Parathyroid adenoma (tissue), 2 donors: ENCODE measurements at regions not wholly inside any gene's neighbourhood (a gene's known extent, or its start where the extent isn't known, plus 50 kb on each side); places are given as distances from the start of the nearest gene placed in this dataset.

Experiments used
- H2AFZ ChIP-seq: fragments of 300-600 bp; sonication (generic); one replicate; pipeline ENCODE4 v1.7.0; 2017; ENCODE audit warnings: antibody characterized with exemption, mild to moderate bottlenecking
- H3K27ac ChIP-seq: fragments of 300-600 bp; sonication (generic); one replicate; pipeline ENCODE4 v1.7.0; 2017
- H3K27me3 ChIP-seq: fragments of 300-600 bp; sonication (generic); one replicate; pipeline ENCODE4 v1.7.0; 2017; ENCODE audit warnings: low read length; ENCODE audit not compliant: control insufficient read depth, insufficient read depth
- H3K36me3 ChIP-seq: fragments of 300-600 bp; sonication (generic); one replicate; pipeline ENCODE4 v1.7.0; 2017; ENCODE audit warnings: low read length; ENCODE audit not compliant: control insufficient read depth, insufficient read depth
- H3K4me1 ChIP-seq: fragments of 300-600 bp; sonication (generic); one replicate; pipeline ENCODE4 v1.7.0; 2017; ENCODE audit warnings: control low read depth
- H3K4me2 ChIP-seq: fragments of 300-600 bp; sonication (generic); one replicate; pipeline ENCODE4 v1.7.0; 2017; ENCODE audit warnings: low read length
- H3K4me3 ChIP-seq: fragments of 300-600 bp; sonication (generic); one replicate; pipeline ENCODE4 v1.7.0; 2017; ENCODE audit warnings: low read depth, low read length
- H3K79me2 ChIP-seq: fragments of 300-600 bp; sonication (generic); one replicate; pipeline ENCODE4 v1.7.0; 2017; ENCODE audit warnings: control low read depth
- H3K9ac ChIP-seq: fragments of 300-600 bp; sonication (generic); one replicate; pipeline ENCODE4 v1.7.0; 2017; ENCODE audit warnings: mild to moderate bottlenecking
- H3K9me3 ChIP-seq: fragments of 300-600 bp; sonication (generic); one replicate; pipeline ENCODE4 v1.7.0; 2017; ENCODE audit warnings: low read length; ENCODE audit not compliant: control insufficient read depth
- TF ChIP-seq, protein P1 (sequence below): fragments of 300-600 bp; sonication (generic); IDR thresholded peaks from one replicate; pipeline ENCODE4 v1.7.0; 2017; ENCODE audit warnings: antibody characterized with exemption, mild to moderate bottlenecking
- donor health status: primary hyperparathyroidism.

DNA sequence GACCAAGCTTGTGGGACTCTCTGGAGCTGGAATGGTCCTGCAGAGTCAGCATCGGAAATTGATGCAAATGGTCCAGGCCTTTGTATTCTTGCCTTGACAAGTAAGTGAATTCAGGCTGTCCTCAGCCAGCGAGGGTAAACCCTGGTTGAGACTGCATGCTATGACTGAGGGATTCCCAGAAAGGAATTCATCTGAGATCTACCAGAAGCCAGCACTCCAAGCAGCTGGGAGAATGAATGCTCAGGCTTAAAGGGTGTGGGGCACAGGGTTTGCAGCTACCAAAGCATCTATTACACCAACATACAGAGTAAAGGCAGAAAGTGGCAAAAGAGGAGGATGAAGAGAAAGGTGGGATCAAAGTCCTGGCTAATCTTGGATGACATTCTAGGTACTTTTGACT is 257.0 kb upstream of the LYPLAL1 start:
- no peak overlapping the region for H2AFZ ChIP-seq
- H3K4me2 ChIP-seq = no peak overlapping the region
- no peak overlapping the region for H3K27ac ChIP-seq
- TF ChIP-seq, protein P1, sequence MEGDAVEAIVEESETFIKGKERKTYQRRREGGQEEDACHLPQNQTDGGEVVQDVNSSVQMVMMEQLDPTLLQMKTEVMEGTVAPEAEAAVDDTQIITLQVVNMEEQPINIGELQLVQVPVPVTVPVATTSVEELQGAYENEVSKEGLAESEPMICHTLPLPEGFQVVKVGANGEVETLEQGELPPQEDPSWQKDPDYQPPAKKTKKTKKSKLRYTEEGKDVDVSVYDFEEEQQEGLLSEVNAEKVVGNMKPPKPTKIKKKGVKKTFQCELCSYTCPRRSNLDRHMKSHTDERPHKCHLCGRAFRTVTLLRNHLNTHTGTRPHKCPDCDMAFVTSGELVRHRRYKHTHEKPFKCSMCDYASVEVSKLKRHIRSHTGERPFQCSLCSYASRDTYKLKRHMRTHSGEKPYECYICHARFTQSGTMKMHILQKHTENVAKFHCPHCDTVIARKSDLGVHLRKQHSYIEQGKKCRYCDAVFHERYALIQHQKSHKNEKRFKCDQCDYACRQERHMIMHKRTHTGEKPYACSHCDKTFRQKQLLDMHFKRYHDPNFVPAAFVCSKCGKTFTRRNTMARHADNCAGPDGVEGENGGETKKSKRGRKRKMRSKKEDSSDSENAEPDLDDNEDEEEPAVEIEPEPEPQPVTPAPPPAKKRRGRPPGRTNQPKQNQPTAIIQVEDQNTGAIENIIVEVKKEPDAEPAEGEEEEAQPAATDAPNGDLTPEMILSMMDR = no peak
- no peaks in the 10 kb centered on the region for H3K9me3 ChIP-seq
- H3K4me1 ChIP-seq = no peaks in the 10 kb centered on the region
- H3K36me3 ChIP-seq = no peaks in the 10 kb centered on the region
- H3K27me3 ChIP-seq = no peaks in the 10 kb centered on the region
- H3K9ac ChIP-seq = no peak overlapping the region
- H3K4me3 ChIP-seq = no peak overlapping the region
- H3K79me2 ChIP-seq = no peaks in the 10 kb centered on the region

- Histone ChIP-seq H3K4me2 (no peak overlapping the region), H3K27me3 (no peaks in the 10 kb centered on the region), H3K79me2 (no peaks in the 10 kb centered on the region), H3K27ac (no peak overlapping the region), H3K4me3 (no peak overlapping the region), H3K9me3 (no peaks in the 10 kb centered on the region), H2AFZ (no peak overlapping the region), H3K36me3 (no peaks in the 10 kb centered on the region), H3K4me1 (no peaks in the 10 kb centered on the region), H3K9ac (no peak overlapping the region)
- TF ChIP-seq, protein P1 = no peak
Observed at GRCh38 chr1:218917656-218918055, 256.0 kb upstream of the LYPLAL1 start.

DNA sequence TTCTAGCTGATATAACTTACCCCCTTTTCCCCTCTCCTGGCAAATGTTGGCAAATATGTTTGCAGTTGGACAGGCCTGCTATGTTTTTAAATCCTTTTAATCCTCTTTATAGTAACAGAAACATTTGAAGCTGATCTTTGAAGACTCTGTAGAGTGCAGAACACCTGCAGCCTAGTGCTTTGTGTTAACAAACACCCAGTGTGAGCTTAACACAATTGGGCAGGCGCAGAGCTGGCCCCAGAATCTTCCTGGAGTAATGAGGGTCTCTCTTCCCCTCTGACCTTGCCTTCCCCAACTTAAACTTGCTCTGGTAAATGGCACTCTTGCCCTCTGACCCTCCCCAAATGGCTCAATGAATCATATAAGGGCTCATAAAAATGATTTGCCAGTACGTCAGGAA is 247.9 kb upstream of the LYPLAL1 start:
- H3K4me3 ChIP-seq = no peak overlapping the region
- H3K36me3 ChIP-seq = no peaks in the 10 kb centered on the region
- H3K27me3 ChIP-seq = no peaks in the 10 kb centered on the region
- TF ChIP-seq, protein P1 = no peak
- no peak overlapping the region for H3K4me2 ChIP-seq
- H3K79me2 ChIP-seq = no peaks in the 10 kb centered on the region
- no peak overlapping the region for H2AFZ ChIP-seq
- H3K9ac ChIP-seq = no peak overlapping the region
- H3K4me1 ChIP-seq = no peaks in the 10 kb centered on the region
- no peaks in the 10 kb centered on the region for H3K9me3 ChIP-seq
- no peak overlapping the region for H3K27ac ChIP-seq

DNA sequence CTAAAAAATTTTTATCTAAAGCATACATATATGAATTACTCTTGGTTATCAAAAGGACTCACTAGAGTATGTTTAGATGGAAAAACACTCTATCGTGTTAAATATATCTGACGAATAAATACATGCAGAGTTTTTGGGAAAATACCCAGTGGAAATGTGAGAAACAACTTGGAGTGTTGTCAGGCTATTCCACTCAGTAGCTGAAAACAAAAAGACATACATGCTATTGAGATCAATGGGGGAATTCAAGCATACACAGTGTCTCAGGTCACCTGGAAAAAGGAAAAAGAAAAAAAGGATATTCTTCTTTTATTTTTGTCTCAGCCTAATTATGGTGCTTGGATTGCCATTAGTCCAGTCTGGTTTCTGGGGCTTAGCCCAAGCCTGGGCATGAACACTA is 247.0 kb upstream of the LYPLAL1 start:
- no peaks in the 10 kb centered on the region for H3K79me2 ChIP-seq
- H3K4me3 ChIP-seq = no peak overlapping the region
- H3K9ac ChIP-seq = no peak overlapping the region
- H3K36me3 ChIP-seq = no peaks in the 10 kb centered on the region
- no peaks in the 10 kb centered on the region for H3K27me3 ChIP-seq
- H2AFZ ChIP-seq = no peak overlapping the region
- H3K27ac ChIP-seq = no peak overlapping the region
- no peaks in the 10 kb centered on the region for H3K9me3 ChIP-seq
- no peaks in the 10 kb centered on the region for H3K4me1 ChIP-seq
- TF ChIP-seq, protein P1 = no peak
- H3K4me2 ChIP-seq = no peak overlapping the region

- no peak overlapping the region for H3K27ac ChIP-seq
- no peaks in the 10 kb centered on the region for H3K4me1 ChIP-seq
- TF ChIP-seq, protein P1 = no peak
Observed at GRCh38 chr1:218930000-218930399, 243.7 kb upstream of the LYPLAL1 start.

More at GRCh38 chr1:218930000-218930399, 243.7 kb upstream of the LYPLAL1 start:
- no peaks in the 10 kb centered on the region for H3K79me2 ChIP-seq
- no peaks in the 10 kb centered on the region for H3K36me3 ChIP-seq
- no peak overlapping the region for H3K9ac ChIP-seq
- no peak overlapping the region for H3K4me2 ChIP-seq
- H3K27me3 ChIP-seq = no peaks in the 10 kb centered on the region
- H3K4me3 ChIP-seq = no peak overlapping the region
- no peaks in the 10 kb centered on the region for H3K9me3 ChIP-seq
- no peak overlapping the region for H2AFZ ChIP-seq
